A673 (cell line): ENCODE measurements at regions not wholly inside any gene's neighbourhood (a gene's known extent, or its start where the extent isn't known, plus 50 kb on each side); places are given as distances from the start of the nearest gene placed in this dataset.

Source experiments
- EZH2 ChIP-seq: fragments of 200-600 bp; sonication (generic); IDR thresholded peaks from 2 replicates; pipeline ENCODE4 v1.6.1; 2017; ENCODE audit warnings: borderline replicate concordance, low read depth, mild to moderate bottlenecking, mixed read lengths, antibody characterized with exemption, low read length; ENCODE audit not compliant: poor library complexity, severe bottlenecking
- TF ChIP-seq, protein P1 (sequence below): fragments of 300-800, 200-600 bp; sonication (generic); conservative IDR thresholded peaks from 2 replicates; pipeline ENCODE4 v1.5.1; 2017; ENCODE audit warnings: low read depth, mild to moderate bottlenecking, antibody characterized with exemption, low read length, moderate library complexity, mixed read lengths

GRCh38 chr1:73472810-73473209, 725.2 kb downstream of the LRRIQ3 start:
- TF ChIP-seq, protein P1, sequence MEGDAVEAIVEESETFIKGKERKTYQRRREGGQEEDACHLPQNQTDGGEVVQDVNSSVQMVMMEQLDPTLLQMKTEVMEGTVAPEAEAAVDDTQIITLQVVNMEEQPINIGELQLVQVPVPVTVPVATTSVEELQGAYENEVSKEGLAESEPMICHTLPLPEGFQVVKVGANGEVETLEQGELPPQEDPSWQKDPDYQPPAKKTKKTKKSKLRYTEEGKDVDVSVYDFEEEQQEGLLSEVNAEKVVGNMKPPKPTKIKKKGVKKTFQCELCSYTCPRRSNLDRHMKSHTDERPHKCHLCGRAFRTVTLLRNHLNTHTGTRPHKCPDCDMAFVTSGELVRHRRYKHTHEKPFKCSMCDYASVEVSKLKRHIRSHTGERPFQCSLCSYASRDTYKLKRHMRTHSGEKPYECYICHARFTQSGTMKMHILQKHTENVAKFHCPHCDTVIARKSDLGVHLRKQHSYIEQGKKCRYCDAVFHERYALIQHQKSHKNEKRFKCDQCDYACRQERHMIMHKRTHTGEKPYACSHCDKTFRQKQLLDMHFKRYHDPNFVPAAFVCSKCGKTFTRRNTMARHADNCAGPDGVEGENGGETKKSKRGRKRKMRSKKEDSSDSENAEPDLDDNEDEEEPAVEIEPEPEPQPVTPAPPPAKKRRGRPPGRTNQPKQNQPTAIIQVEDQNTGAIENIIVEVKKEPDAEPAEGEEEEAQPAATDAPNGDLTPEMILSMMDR: no peak
- no peak for TF ChIP-seq EZH2
